DOHH2 (cell line): ENCODE measurements at regions not wholly inside any gene's neighbourhood (a gene's known extent, or its start where the extent isn't known, plus 50 kb on each side); places are given as distances from the start of the nearest gene placed in this dataset.

Experiments used
- H3F3A ChIP-seq: fragments of 200-600 bp; sonication (generic), shearing (Covaris generic); 2 replicates; pipeline ENCODE4 v1.6.0; 2016; ENCODE audit warnings: antibody characterized with exemption, mild to moderate bottlenecking; ENCODE audit not compliant: control insufficient read depth, insufficient read depth
- H3K27ac ChIP-seq: fragments of 200-600 bp; sonication (generic); 2 replicates; pipeline ENCODE4 v1.5.1; 2014; ENCODE audit warnings: low read depth, mild to moderate bottlenecking, low read length, moderate library complexity
- H3K27me3 ChIP-seq: fragments of 200-600 bp; sonication (generic); 2 replicates; pipeline ENCODE4 v1.6.1; 2014; ENCODE audit warnings: mild to moderate bottlenecking, low read length, mixed read lengths; ENCODE audit not compliant: control insufficient read depth
- H3K36me3 ChIP-seq: fragments of 200-600 bp; sonication (generic); 2 replicates; pipeline ENCODE4 v1.6.1; 2014; ENCODE audit warnings: mild to moderate bottlenecking, low read length, moderate library complexity, mixed read lengths; ENCODE audit not compliant: control insufficient read depth
- H3K4me1 ChIP-seq: fragments of 200-600 bp; sonication (generic); 2 replicates; pipeline ENCODE4 v1.6.1; 2014; ENCODE audit warnings: mild to moderate bottlenecking, low read length, mixed read lengths; ENCODE audit not compliant: control insufficient read depth
- H3K4me2 ChIP-seq: fragments of 200-600 bp; sonication (generic); 2 replicates; pipeline ENCODE4 v1.6.0; 2014; ENCODE audit warnings: mild to moderate bottlenecking, low read length, moderate library complexity
- H3K4me3 ChIP-seq: fragments of 200-600 bp; sonication (generic); 2 replicates; pipeline ENCODE4 v1.5.1; 2014; ENCODE audit warnings: mild to moderate bottlenecking, low read length, mixed read lengths
- H3K79me2 ChIP-seq: fragments of 200-600 bp; sonication (generic); 2 replicates; pipeline ENCODE4 v1.6.1; 2014; ENCODE audit warnings: mild to moderate bottlenecking, low read length, mixed read lengths; ENCODE audit not compliant: control insufficient read depth
- H3K9me2 ChIP-seq: fragments of 200-600 bp; sonication (generic); replicated peaks from 2 replicates; pipeline ENCODE4 v1.6.1; 2014; ENCODE audit warnings: mild to moderate bottlenecking, low read length, mixed read lengths; ENCODE audit not compliant: control insufficient read depth
- H3K9me3 ChIP-seq: fragments of 200-600 bp; sonication (generic); 2 replicates; pipeline ENCODE4 v1.6.1; 2014; ENCODE audit warnings: antibody characterized with exemption, low read length, mixed read lengths; ENCODE audit not compliant: control insufficient read depth, insufficient read depth
- H4K20me1 ChIP-seq: fragments of 200-600 bp; sonication (generic); 2 replicates; pipeline ENCODE4 v1.6.0; 2014; ENCODE audit warnings: low read depth, mild to moderate bottlenecking, antibody characterized with exemption, low read length, moderate library complexity; ENCODE audit not compliant: control insufficient read depth, insufficient read depth
- CTCF ChIP-seq: fragments of 200-600 bp; sonication (generic); IDR thresholded peaks from one replicate; pipeline ENCODE4 v1.5.1; 2014; ENCODE audit warnings: antibody characterized with exemption, mild to moderate bottlenecking, low read depth, low read length; ENCODE audit not compliant: poor library complexity, severe bottlenecking
- EZH2phosphoT487 ChIP-seq: fragments of 200-600 bp; sonication (generic); IDR thresholded peaks from 2 replicates; pipeline ENCODE4 v1.6.1; 2017; ENCODE audit warnings: borderline replicate concordance, mild to moderate bottlenecking, antibody characterized with exemption, low read length, moderate library complexity, mixed read lengths

GRCh38 chr2:47304654-47305053 lies 64.5 kb upstream of the EPCAM start:
- no peaks in the 10 kb centered on the region for H3F3A ChIP-seq
- H3K27ac ChIP-seq, result no peak overlapping the region
- no peaks in the 10 kb centered on the region for H3K79me2 ChIP-seq
- H3K4me3 ChIP-seq, result no peak overlapping the region
- no peaks in the 10 kb centered on the region for H3K9me2 ChIP-seq
- peaks cover 14% of the 10 kb centered on the region for H3K4me1 ChIP-seq
- H3K9me3 ChIP-seq, result no peaks in the 10 kb centered on the region
- no peaks in the 10 kb centered on the region for H4K20me1 ChIP-seq
- H3K4me2 ChIP-seq, result no peak overlapping the region
- TF ChIP-seq CTCF, result no peak
- TF ChIP-seq EZH2phosphoT487, result no peak
- H3K36me3 ChIP-seq, result no peaks in the 10 kb centered on the region
- H3K27me3 ChIP-seq, result peaks cover 32% of the 10 kb centered on the region

- H4K20me1 ChIP-seq, result no peaks in the 10 kb centered on the region
- H3K4me2 ChIP-seq, result no peak overlapping the region
- no peak overlapping the region for H3K4me3 ChIP-seq
- H3K27me3 ChIP-seq, result peaks cover 32% of the 10 kb centered on the region
- no peaks in the 10 kb centered on the region for H3F3A ChIP-seq
- H3K9me3 ChIP-seq, result no peaks in the 10 kb centered on the region
- TF ChIP-seq EZH2phosphoT487, result no peak
- no peak for TF ChIP-seq CTCF
- H3K4me1 ChIP-seq, result peaks cover 14% of the 10 kb centered on the region
- H3K9me2 ChIP-seq, result no peaks in the 10 kb centered on the region
- H3K27ac ChIP-seq, result no peak overlapping the region
- H3K79me2 ChIP-seq, result no peaks in the 10 kb centered on the region
- no peaks in the 10 kb centered on the region for H3K36me3 ChIP-seq
These were observed 65.6 kb upstream of the EPCAM start for GRCh38 chr2:47303341-47304148.

GRCh38 chr2:47302308-47302707 lies 66.8 kb upstream of the EPCAM start:
- Histone ChIP-seq H3K36me3 (no peaks in the 10 kb centered on the region), H3K9me3 (no peaks in the 10 kb centered on the region), H3K4me1 (peaks cover 14% of the 10 kb centered on the region), H3K27ac (no peak overlapping the region), H4K20me1 (no peaks in the 10 kb centered on the region), H3K4me2 (no peak overlapping the region), H3K4me3 (no peak overlapping the region), H3K9me2 (no peaks in the 10 kb centered on the region), H3F3A (no peaks in the 10 kb centered on the region), H3K27me3 (peaks cover 32% of the 10 kb centered on the region), H3K79me2 (no peaks in the 10 kb centered on the region)
- TF ChIP-seq EZH2phosphoT487 (no peak), CTCF (no peak)
